Stimulated activated CD4-positive, alpha-beta T cell treated with anti-CD3 and anti-CD28 coated beads, Interleukin-2, amount 100 ng/mL, for 24 hours (primary cell): ENCODE measurements at regions not wholly inside any gene's neighbourhood (a gene's known extent, or its start where the extent isn't known, plus 50 kb on each side); places are given as distances from the start of the nearest gene placed in this dataset.

Experiments used
- DNase-seq, 2 donors: peaks; one replicate each; pipeline ENCODE4 v3.0.0-alpha.2; 2020

GRCh38 chr7:10036693-10037092 lies 937.0 kb upstream of the PHF14 start:
- DNase-seq: no peak

DNA sequence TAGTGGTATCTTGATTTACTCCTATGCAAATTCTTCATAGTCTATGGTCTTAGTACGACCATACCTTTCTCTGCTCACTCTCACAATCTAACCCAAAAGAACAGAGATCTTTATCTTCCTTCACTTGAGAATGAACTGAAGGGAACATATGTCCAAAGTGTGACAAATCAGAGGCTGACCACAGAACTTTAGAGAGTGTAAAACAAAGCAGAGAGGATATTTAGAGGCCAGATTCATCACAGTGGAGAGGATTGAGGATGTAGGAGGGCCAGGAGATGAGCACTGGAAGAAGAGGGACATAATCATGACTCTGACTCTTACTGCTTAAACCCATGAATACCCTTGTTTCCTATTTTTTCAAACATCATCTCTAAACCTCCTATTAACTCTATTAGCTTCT lies 935.3 kb upstream of the PHF14 start:
- DNase-seq: no peak

GRCh38 chr7:10040674-10041073 lies 933.0 kb upstream of the PHF14 start:
- DNase-seq: no peak

GRCh38 chr7:10070899-10071298 lies 902.8 kb upstream of the PHF14 start:
- no peak for DNase-seq

GRCh38 chr7:10075866-10076265 lies 897.8 kb upstream of the PHF14 start:
- DNase-seq: no peak

GRCh38 chr7:10076660-10077300 lies 896.9 kb upstream of the PHF14 start:
- no peak for DNase-seq

GRCh38 chr7:10079572-10079971 lies 894.1 kb upstream of the PHF14 start:
- DNase-seq: no peak

DNA sequence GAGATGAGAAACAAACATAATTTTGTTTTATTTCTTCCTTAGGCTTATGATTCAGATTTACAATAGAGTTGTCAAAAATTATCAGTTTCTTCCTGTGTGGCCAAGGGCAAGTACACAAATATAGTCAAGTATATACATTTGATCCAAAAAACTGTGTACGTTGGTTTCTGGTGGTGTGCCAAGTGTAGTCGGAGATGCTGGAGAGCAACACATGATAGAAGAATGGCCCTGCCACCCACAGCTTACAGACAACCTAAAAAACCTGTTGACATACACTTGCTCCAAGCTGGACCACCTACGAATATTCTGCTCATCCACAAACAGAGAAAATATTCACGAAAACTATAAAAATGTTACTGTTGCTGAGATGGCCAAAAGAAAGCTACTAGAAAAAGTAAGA lies 890.8 kb upstream of the PHF14 start:
- DNase-seq: no peak

GRCh38 chr7:10083766-10084165 lies 889.9 kb upstream of the PHF14 start:
- DNase-seq: no peak

- no peak for DNase-seq
These were observed 888.4 kb upstream of the PHF14 start for GRCh38 chr7:10085231-10085630.

DNA sequence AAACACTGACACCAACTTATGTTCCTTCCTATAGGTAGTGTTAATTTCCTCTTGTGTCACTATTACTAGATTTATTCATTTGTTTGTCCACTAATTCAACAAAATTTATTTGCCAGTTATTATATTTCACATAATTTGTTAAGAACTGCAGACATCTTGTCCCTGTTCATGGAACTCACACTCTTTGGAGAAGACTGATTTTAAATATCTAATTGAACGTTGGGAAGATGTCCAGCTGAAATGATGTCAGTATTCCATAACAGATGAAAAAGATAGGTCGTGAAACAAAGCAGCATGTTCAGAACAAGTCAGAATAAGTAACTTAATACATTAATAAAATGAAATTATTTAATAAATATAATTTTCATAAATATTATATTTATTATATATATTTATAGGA lies 873.1 kb upstream of the PHF14 start:
- DNase-seq: no peak

DNA sequence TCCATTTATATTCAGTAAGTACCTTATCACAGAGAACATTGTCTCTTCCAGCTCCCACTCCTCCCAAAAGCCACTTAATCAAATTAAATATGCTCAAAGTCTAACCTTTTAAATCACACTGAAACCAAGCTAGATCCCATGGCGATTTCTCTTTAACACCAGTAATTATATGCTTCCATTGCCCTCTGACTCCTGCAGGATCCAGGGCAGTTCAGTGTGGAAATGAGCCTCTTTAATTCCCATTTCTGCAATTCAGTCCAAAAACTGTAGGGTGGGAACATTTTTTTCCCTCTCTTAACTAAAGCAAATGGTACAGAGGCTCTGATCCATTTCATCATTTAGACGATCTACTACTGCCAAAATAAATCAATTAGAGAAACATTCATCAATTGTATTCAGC lies 872.3 kb upstream of the PHF14 start:
- no peak for DNase-seq

DNA sequence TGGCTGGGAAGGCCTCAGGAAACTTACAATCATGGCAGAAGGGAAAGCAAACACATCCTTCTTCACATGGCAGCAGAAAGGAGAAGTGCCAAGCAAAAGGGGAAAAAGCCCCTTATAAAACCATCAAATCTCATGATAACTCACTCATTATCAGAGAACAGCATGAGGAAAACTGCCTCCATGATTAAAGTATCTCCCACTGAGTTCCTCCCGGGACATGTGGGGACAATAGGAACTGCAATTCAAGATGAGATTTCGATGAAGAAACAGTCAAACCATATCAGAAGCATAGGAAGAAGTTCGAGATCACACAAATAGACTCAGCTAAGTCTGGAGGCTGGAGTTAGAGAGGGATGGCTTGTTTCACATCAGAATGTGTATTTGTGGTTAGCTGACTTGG lies 869.4 kb upstream of the PHF14 start:
- no peak for DNase-seq

DNA sequence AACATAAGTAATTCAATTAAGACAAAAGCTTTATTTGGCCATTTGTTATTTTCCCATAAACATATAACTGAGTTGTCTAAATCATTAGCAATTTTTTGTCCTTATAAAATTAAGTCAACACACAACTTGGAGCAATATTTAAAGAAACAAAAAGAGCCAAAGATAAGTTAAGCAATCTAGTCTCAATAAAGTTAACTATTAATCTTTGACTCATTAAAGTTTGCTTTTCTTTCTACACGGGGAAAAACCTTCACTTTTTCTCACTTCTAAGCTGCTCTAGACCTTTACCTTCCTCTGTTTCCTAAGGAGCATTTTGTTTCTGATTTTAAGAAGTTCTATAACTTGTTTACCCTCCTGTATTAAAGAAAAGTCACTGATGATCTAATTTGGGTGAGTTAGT lies 867.1 kb upstream of the PHF14 start:
- no peak for DNase-seq

- no peak for DNase-seq
These were observed 857.2 kb upstream of the PHF14 start for GRCh38 chr7:10116511-10116910.

- DNase-seq: no peak
These were observed 855.9 kb upstream of the PHF14 start for GRCh38 chr7:10117815-10118214.

DNA sequence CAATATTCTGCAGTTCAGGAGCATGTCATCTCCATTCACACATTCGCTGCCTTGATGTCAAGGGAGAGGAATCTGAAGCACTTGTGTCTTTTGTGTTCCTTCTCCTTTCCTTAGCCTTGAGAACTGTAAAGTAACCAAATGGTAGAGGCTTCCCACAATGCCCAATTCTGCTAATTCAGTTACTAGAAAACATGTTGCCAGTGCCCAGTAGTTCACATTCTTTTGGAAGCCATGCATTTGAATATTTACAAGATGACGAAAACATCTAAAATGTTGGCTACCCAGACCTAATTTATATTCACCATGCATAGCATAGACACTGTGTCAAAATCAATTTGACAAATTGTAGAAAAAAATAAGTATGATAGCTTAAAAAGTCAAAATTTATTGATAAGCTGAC lies 852.7 kb upstream of the PHF14 start:
- DNase-seq: no peak

DNA sequence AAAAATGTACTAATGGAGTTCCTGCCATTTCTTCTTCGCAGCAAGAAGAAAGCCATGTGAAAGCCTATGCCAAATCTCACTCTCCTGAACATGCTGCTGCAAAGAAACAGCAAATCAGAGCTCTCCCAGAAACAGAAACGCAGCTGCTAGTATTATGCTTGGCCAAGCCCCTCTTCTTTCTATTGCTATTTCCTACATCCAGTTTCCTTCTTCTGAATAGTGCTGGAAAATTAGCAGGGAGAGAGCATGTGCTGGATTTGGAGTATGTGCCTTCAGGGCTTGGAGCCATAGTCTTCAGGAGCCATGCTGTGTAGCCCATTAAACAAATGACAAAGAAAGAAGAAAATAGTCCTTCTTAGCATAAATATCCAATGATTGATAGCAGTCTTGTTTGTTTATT lies 852.0 kb upstream of the PHF14 start:
- no peak for DNase-seq

- no peak for DNase-seq
These were observed 851.0 kb upstream of the PHF14 start for GRCh38 chr7:10122551-10123100.

DNA sequence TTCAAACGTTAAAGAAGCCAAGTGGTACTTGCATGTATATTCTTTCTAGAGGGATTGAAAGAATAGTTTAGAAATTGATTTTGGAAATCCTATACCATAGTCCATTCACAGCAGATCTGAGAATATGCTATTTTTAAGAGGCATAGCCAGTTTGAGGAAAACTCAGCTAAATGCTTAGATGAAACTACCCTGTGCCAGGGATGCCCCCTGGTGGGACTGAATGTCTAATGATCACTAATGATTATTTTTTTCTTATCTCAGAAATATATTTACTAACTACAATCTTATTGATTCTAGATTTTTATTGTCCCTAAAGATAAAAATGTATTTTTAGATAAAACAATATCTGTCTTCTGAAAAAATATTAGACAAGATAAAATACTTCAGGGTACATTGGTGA lies 844.9 kb upstream of the PHF14 start:
- DNase-seq: no peak

- no peak for DNase-seq
These were observed 835.4 kb upstream of the PHF14 start for GRCh38 chr7:10138087-10138854.

GRCh38 chr7:10146271-10146670 lies 827.4 kb upstream of the PHF14 start:
- DNase-seq: no peak

DNA sequence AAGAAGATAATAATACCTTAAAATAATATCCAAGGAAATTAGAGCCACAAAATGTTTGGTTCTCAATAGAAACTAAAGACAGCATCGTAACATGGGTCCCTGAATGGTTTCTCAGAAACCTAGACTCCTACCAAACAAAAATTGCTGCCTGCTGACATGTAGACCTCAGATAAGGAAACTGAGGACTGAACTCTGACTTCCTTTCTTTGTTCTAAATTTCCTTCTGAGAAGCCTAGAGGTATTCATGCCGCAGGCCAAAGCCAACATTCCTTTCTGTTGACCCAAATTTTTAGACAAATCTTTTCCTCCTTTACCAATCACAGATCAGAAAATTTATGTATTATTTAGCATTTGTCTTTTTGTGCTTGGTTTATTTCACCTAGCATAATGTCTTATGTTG lies 816.7 kb upstream of the PHF14 start:
- no peak for DNase-seq

GRCh38 chr7:10181996-10182395 lies 791.7 kb upstream of the PHF14 start:
- no peak for DNase-seq

DNA sequence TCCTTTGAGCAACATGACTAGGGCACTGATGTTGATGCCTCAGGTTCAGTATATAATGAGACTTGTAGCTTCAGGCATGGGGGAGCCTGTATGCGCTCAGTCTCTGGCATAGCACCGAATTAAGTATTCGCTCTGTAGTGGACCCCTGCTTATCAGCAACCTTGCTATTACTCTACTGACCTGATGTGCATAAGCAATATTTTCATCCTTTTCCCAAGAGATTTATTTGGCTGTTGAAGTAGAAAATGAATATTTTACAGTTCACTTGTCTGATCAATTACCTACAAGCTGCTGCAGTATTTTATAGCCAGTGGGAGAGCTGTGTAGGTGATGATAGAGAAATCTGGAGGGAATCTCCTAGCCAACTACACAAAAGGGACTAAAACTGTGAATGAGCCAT lies 781.6 kb upstream of the PHF14 start:
- DNase-seq: no peak
